Hematopoietic multipotent progenitor cell treated with erythropoietin and hydrocortisone succinate and interleukin-3 and kit ligand, for 6 days (in vitro differentiated cells): ENCODE measurements at regions not wholly inside any gene's neighbourhood (a gene's known extent, or its start where the extent isn't known, plus 50 kb on each side); places are given as distances from the start of the nearest gene placed in this dataset.
A peak's percentile ranks its signal among the peaks of the same experiment; 100 is the strongest.

Experiments
- DNase-seq: peaks from one replicate; pipeline ENCODE4 v3.0.0-alpha.2; 2015

GRCh38 chr12:47306130-47306529 is 226.4 kb upstream of the AMIGO2 start:
- no peak for DNase-seq

GRCh38 chr12:47305464-47305863 is 225.7 kb upstream of the AMIGO2 start:
- no peak for DNase-seq

GRCh38 chr12:47303995-47304560 is 224.3 kb upstream of the AMIGO2 start:
- DNase-seq, result no peak

- DNase-seq, result no peak
These were observed 223.4 kb upstream of the AMIGO2 start for GRCh38 chr12:47303207-47303606.

- DNase-seq, result peak; percentile 42
These were observed 222.4 kb upstream of the AMIGO2 start for GRCh38 chr12:47302111-47302671.

GRCh38 chr12:47299586-47299985 is 219.8 kb upstream of the AMIGO2 start:
- no peak for DNase-seq

- no peak for DNase-seq
These were observed 218.2 kb upstream of the AMIGO2 start for GRCh38 chr12:47297993-47298392.

GRCh38 chr12:47296828-47297227 is 217.1 kb upstream of the AMIGO2 start:
- no peak for DNase-seq

GRCh38 chr12:47293406-47293805 is 213.6 kb upstream of the AMIGO2 start:
- DNase-seq, result no peak

GRCh38 chr12:47286676-47287075 is 206.9 kb upstream of the AMIGO2 start:
- peak; percentile 45 for DNase-seq
